Keratinocyte (primary cell): ENCODE measurements at regions not wholly inside any gene's neighbourhood (a gene's known extent, or its start where the extent isn't known, plus 50 kb on each side); places are given as distances from the start of the nearest gene placed in this dataset.

Source experiments
- DNase-seq: peaks from one replicate; pipeline ENCODE4 v3.0.0-alpha.2; 2011; ENCODE audit warnings: low read depth, missing footprints, low spot score
- FAIRE-seq: peaks from 2 replicates; lab custom pipeline; 2011; peaks lifted over from hg19 to GRCh38; lab: Jason Lieb, UNC
- H2AFZ ChIP-seq: 2 replicates; pipeline ENCODE4 v1.6.0; 2012; ENCODE audit warnings: low read length, control low read depth, inconsistent platforms; ENCODE audit not compliant: control insufficient read depth
- H3K27ac ChIP-seq: 2 replicates; pipeline ENCODE4 v1.5.1; 2011; ENCODE audit warnings: low read length; ENCODE audit not compliant: control insufficient read depth, insufficient read depth
- H3K27me3 ChIP-seq: 3 replicates; pipeline ENCODE4 v1.6.0; 2011; ENCODE audit warnings: low read length; ENCODE audit not compliant: control insufficient read depth, insufficient read depth; ENCODE audit errors: extremely low read depth
- H3K36me3 ChIP-seq, 2 experiments: 2 replicates in 1 of 2; 3 replicates in 1 of 2; pipeline ENCODE4 v1.5.1; 2011; ENCODE audit warnings: low read length in 2 of 2, mild to moderate bottlenecking in 1 of 2; ENCODE audit not compliant: control insufficient read depth in 2 of 2, insufficient read depth in 2 of 2; ENCODE audit errors: extremely low read depth in 1 of 2
- H3K4me1 ChIP-seq: 3 replicates; pipeline ENCODE4 v1.5.1; 2011; ENCODE audit warnings: low read length; ENCODE audit not compliant: control insufficient read depth, insufficient read depth; ENCODE audit errors: extremely low read depth
- H3K4me2 ChIP-seq: 3 replicates; pipeline ENCODE4 v1.6.0; 2011; ENCODE audit warnings: low read depth, low read length; ENCODE audit not compliant: control insufficient read depth, insufficient read depth; ENCODE audit errors: extremely low read depth
- H3K4me3 ChIP-seq, 3 experiments: fragments of 200-600 bp in 1 of 3; sonication (generic) in 1 of 3; 2 replicates in 2 of 3; 3 replicates in 1 of 3; pipeline ENCODE4 v1.5.1; 2011 to 2016; ENCODE audit warnings: low read length in 3 of 3, mild to moderate bottlenecking in 3 of 3, control low read depth in 2 of 3, inconsistent platforms in 1 of 3, low read depth in 1 of 3, mixed read lengths in 1 of 3, mixed run types in 1 of 3, moderate library complexity in 1 of 3; ENCODE audit not compliant: control insufficient read depth in 2 of 3, insufficient read depth in 2 of 3; ENCODE audit errors: extremely low read depth in 1 of 3
- H3K79me2 ChIP-seq: 2 replicates; pipeline ENCODE4 v1.6.0; 2012; ENCODE audit warnings: low read length; ENCODE audit not compliant: control insufficient read depth, insufficient read depth
- H3K9ac ChIP-seq: 3 replicates; pipeline ENCODE4 v1.6.0; 2011; ENCODE audit warnings: low read length; ENCODE audit not compliant: control insufficient read depth, insufficient read depth; ENCODE audit errors: extremely low read depth
- H3K9me1 ChIP-seq: 3 replicates; pipeline ENCODE4 v1.6.0; 2011; ENCODE audit warnings: low read length; ENCODE audit not compliant: control insufficient read depth, insufficient read depth; ENCODE audit errors: extremely low read depth
- H3K9me3 ChIP-seq: 2 replicates; pipeline ENCODE4 v1.5.1; 2012; ENCODE audit warnings: low read depth, low read length; ENCODE audit not compliant: control insufficient read depth
- H4K20me1 ChIP-seq: 3 replicates; pipeline ENCODE4 v1.6.0; 2011; ENCODE audit warnings: low read length; ENCODE audit not compliant: control insufficient read depth, insufficient read depth; ENCODE audit errors: extremely low read depth
- CTCF ChIP-seq, 3 experiments: IDR thresholded peaks in 1 of 3; conservative IDR thresholded peaks in 1 of 3; optimal IDR thresholded peaks in 1 of 3; 2 replicates in 2 of 3; 3 replicates in 1 of 3; pipeline versions ENCODE3 to v1.5.1; 2011; ENCODE audit warnings: low read length in 3 of 3, mild to moderate bottlenecking in 3 of 3, moderate library complexity in 2 of 3, control low read depth in 1 of 3, inconsistent platforms in 1 of 3; ENCODE audit not compliant: insufficient read depth in 2 of 3; ENCODE audit errors: extremely low read depth in 1 of 3
- EZH2 ChIP-seq: IDR thresholded peaks from one replicate; pipeline ENCODE4 v1.6.1; 2012; ENCODE audit warnings: inconsistent platforms, mild to moderate bottlenecking, low read length, moderate library complexity
- dilution Hi-C: fragments of 300-500 bp; cut with MboI; formaldehyde crosslinking; loops from one replicate; pipeline ENCODE4 v1.7.0; 2020; ENCODE audit warnings: low sequenced_read_pairs; ENCODE audit not compliant: extremely low pct_ligation_motif_present

GRCh38 chr6:80872199-80872950, 765.9 kb downstream of the BCKDHB start:
- H3K9ac ChIP-seq, result no peak overlapping the region
- no peaks in the 10 kb centered on the region for H3K27me3 ChIP-seq
- DNase-seq (no peak), FAIRE-seq (no peak)
- H3K4me3 ChIP-seq, result no peak overlapping the region
- H3K9me1 ChIP-seq, result no peaks in the 10 kb centered on the region
- no peak overlapping the region for H3K27ac ChIP-seq
- TF ChIP-seq EZH2 (no peak), CTCF (optimal IDR thresholded peaks at IDR 0.05 in 1 of 3, IDR thresholded peaks at IDR 0.05 in 1 of 3, conservative IDR thresholded peaks at IDR 0.05 in 1 of 3; ENCODE audit: extremely low read depth in 1 of 3, insufficient read depth in 2 of 3, low read length in 3 of 3) (no peak)
- H3K79me2 ChIP-seq, result no peaks in the 10 kb centered on the region
- dilution Hi-C loops, result no loop called here
- H3K4me2 ChIP-seq, result no peak overlapping the region
- no peak overlapping the region for H2AFZ ChIP-seq
- H4K20me1 ChIP-seq, result no peaks in the 10 kb centered on the region
- H3K36me3 ChIP-seq, result no peaks in the 10 kb centered on the region
- H3K4me1 ChIP-seq, result no peaks in the 10 kb centered on the region
- no peaks in the 10 kb centered on the region for H3K9me3 ChIP-seq

- Histone ChIP-seq H3K9me1 (no peaks in the 10 kb centered on the region), H2AFZ (no peak overlapping the region), H3K79me2 (no peaks in the 10 kb centered on the region), H4K20me1 (no peaks in the 10 kb centered on the region), H3K27me3 (no peaks in the 10 kb centered on the region), H3K4me1 (no peaks in the 10 kb centered on the region), H3K4me3 (no peak overlapping the region), H3K9me3 (no peaks in the 10 kb centered on the region), H3K36me3 (no peaks in the 10 kb centered on the region), H3K4me2 (no peak overlapping the region), H3K27ac (no peak overlapping the region), H3K9ac (no peak overlapping the region)
- FAIRE-seq (no peak), DNase-seq (no peak)
- no peak for TF ChIP-seq CTCF (optimal IDR thresholded peaks at IDR 0.05 in 1 of 3, IDR thresholded peaks at IDR 0.05 in 1 of 3, conservative IDR thresholded peaks at IDR 0.05 in 1 of 3; ENCODE audit: extremely low read depth in 1 of 3, insufficient read depth in 2 of 3, low read length in 3 of 3)
- no peak for TF ChIP-seq EZH2
- dilution Hi-C loops, result no loop called here
Observed at GRCh38 chr6:80862756-80863155, 756.3 kb downstream of the BCKDHB start.
